Stimulated activated CD4-positive, alpha-beta T cell treated with anti-CD3 and anti-CD28 coated beads, TNF-alpha, amount 100 ng/mL, for 48 hours (primary cell): ENCODE measurements at regions not wholly inside any gene's neighbourhood (a gene's known extent, or its start where the extent isn't known, plus 50 kb on each side); places are given as distances from the start of the nearest gene placed in this dataset.

ENCODE experiments used
- DNase-seq, 3 donors: peaks; one replicate each; pipeline ENCODE4 v3.0.0-alpha.2; 2020; ENCODE audit warnings: low read depth in 3 of 3

- DNase-seq = no peak
These were observed 119.6 kb upstream of the NFIB start for GRCh38 chr9:14433351-14434157.

- DNase-seq = no peak
These were observed 118.9 kb upstream of the NFIB start for GRCh38 chr9:14432666-14433350.

- peak in 2 of 3 donors; percentile 23 to 24 for DNase-seq
These were observed 114.9 kb upstream of the NFIB start for GRCh38 chr9:14428781-14429230.

- no peak for DNase-seq
These were observed 113.5 kb upstream of the NFIB start for GRCh38 chr9:14427419-14427818.

- no peak for DNase-seq
These were observed 111.0 kb upstream of the NFIB start for GRCh38 chr9:14424983-14425382.

- no peak for DNase-seq
These were observed 110.3 kb upstream of the NFIB start for GRCh38 chr9:14424289-14424688.

- DNase-seq = no peak
These were observed 109.9 kb upstream of the NFIB start for GRCh38 chr9:14423815-14424261.

GRCh38 chr9:14421291-14421690, 107.3 kb upstream of the NFIB start:
- DNase-seq = no peak

GRCh38 chr9:14418941-14419937, 105.3 kb upstream of the NFIB start:
- no peak for DNase-seq

GRCh38 chr9:14418301-14418940, 104.5 kb upstream of the NFIB start:
- no peak for DNase-seq

GRCh38 chr9:14417237-14417636, 103.3 kb upstream of the NFIB start:
- DNase-seq = no peak

- no peak for DNase-seq
These were observed 102.0 kb upstream of the NFIB start for GRCh38 chr9:14415947-14416346.

- no peak for DNase-seq
These were observed 99.9 kb upstream of the NFIB start for GRCh38 chr9:14413812-14414211.

GRCh38 chr9:14412775-14413174, 98.8 kb upstream of the NFIB start:
- no peak for DNase-seq

GRCh38 chr9:14406463-14406862, 92.5 kb upstream of the NFIB start:
- DNase-seq = no peak

- no peak for DNase-seq
These were observed 91.3 kb upstream of the NFIB start for GRCh38 chr9:14405176-14405706.

GRCh38 chr9:14403081-14403480, 89.1 kb upstream of the NFIB start:
- DNase-seq = no peak

GRCh38 chr9:14402583-14402982, 88.6 kb upstream of the NFIB start:
- DNase-seq = no peak

GRCh38 chr9:14401911-14402310, 88.0 kb upstream of the NFIB start:
- DNase-seq = no peak

GRCh38 chr9:14400658-14400995, 86.7 kb upstream of the NFIB start:
- no peak for DNase-seq
